HG03457 (cell line): ENCODE measurements at regions not wholly inside any gene's neighbourhood (a gene's known extent, or its start where the extent isn't known, plus 50 kb on each side); places are given as distances from the start of the nearest gene placed in this dataset.

Source experiments
- ATAC-seq: cut with Tn5 transposase; IDR thresholded peaks from one replicate; pipeline ENCODE4 v1.9.1; 2021; ENCODE audit warnings: moderate number of reproducible peaks; ENCODE audit not compliant: unreplicated experiment

- ATAC-seq = no peak
Observed at GRCh38 chr18:39806525-39806924, 2148.5 kb upstream of the PIK3C3 start.

- ATAC-seq = no peak
Observed at GRCh38 chr18:39805218-39805617, 2149.8 kb upstream of the PIK3C3 start.

DNA sequence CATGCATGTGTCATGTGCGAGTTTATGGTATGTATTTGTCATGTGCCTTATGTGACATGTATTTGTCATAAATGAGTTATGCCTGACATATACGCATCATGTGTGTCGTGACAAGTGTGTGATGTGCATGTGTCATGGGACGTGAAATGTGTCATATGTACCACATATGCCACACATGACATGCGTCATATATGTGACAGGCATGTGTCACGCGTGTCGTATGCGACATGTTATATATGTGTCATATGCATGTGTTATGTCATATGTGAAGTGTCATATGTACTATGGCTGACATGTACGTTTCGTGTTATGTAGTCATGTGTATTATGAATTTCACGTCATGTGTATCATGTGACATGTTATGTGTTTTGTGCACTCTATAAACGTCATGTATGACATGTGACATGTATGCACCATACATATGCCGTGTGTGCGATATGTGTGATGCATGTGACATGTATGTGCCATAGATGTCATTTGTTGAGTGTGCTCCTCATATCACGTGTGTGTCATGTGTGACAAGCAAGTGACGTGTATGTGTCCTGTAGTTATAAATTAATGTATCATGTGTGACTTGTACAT, 2152.3 kb upstream of the PIK3C3 start:
- ATAC-seq = no peak

- no peak for ATAC-seq
Observed at GRCh38 chr18:39801848-39802247, 2153.2 kb upstream of the PIK3C3 start.

DNA sequence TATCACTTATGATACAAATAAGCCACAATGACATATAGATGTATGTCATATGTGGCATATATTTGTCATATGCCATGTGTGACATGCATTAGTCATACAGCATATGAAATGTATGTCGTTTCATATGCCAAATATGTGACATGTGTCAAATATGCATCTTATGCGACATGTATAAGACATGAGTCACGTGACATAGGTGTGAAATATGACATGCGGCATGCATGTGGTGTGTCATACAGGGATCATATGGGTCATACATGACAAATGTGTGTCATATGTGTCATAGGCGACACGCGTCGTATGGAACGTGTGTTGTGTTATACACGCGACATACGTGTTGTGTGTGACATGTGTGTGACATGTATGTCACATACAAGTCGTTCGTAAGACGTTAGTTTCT, 2154.0 kb upstream of the PIK3C3 start:
- ATAC-seq = no peak

DNA sequence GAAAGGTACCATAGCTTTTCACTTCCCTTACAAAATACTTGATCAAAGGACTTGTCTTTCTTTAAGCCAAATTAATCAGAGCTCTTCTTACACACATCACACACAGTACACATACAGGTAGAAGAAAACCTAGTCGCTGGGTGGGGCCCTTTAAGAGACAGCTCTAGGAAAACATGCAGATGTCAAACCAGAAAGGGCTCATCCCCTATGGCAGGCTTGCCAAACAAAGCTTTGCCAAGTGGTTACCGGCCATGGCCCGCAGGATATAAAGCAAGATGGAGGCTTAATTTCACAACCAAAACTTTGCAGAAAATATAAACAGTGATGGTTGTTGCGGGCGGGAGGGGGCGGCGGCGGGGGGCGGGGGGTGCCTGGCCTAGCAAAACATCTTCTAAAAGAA, 2156.0 kb upstream of the PIK3C3 start:
- ATAC-seq = no peak

- ATAC-seq = no peak
Observed at GRCh38 chr18:39796393-39796792, 2158.6 kb upstream of the PIK3C3 start.

- no peak for ATAC-seq
Observed at GRCh38 chr18:39795350-39795749, 2159.7 kb upstream of the PIK3C3 start.

DNA sequence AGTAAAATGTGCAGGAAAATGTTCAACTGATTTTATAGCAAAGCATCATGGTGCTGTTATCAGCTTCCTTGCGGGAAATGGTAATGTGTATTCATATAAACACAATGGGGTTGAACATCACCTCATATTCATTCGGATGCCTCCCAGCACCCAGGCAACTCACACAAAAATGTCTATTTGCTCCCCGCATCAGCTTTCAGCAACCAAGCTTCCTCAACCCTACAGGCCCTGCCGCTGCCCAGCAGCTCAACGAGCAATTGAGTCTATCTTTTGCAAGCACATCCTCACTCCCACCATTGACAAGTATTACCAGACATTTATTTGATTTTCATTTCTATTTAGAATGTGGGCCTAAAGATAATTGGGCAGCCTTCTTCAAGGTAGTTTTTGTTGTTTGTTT, 2161.4 kb upstream of the PIK3C3 start:
- ATAC-seq = no peak

- ATAC-seq = no peak
Observed at GRCh38 chr18:39788383-39788782, 2166.7 kb upstream of the PIK3C3 start.

DNA sequence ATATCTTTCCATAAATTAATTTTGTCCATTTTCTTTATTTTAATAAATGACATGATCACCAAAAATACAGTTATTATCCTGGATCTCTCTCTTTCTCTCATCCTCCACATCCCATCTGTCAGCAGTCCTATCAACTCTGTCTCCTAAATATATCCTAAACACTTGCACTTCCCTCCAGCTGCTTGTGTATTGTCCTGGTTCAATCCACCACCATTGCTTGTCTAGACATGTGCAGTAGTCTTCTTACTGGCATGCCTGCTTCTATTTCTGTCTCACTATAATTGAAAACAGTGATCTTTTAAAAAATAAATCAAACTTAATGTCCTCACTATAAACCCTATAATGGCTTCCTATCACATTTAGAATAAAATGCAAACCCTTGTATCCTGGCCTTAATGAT, 2168.6 kb upstream of the PIK3C3 start:
- ATAC-seq = no peak

DNA sequence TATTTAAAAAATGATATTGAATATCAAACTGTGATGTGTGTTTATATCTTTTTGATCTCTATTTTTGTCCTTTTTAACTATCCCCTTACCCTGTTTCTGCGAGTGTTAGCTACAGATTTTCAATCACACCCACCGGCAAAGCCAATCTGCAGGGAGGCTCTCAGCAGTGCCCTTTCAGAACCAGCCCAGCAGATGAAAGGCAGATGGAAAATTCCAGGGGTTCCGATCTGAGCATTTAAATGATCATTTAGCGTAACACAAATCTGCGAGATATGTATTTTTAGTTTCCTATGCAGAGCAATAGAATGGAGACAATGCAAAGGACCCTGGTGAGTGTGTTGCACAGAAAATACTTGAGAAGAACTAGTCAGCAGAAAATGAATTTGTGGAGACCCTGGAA, 2170.5 kb upstream of the PIK3C3 start:
- ATAC-seq = no peak

- ATAC-seq = no peak
Observed at GRCh38 chr18:39781565-39781964, 2173.5 kb upstream of the PIK3C3 start.

GRCh38 chr18:39780774-39781173, 2174.3 kb upstream of the PIK3C3 start:
- no peak for ATAC-seq

GRCh38 chr18:39779926-39780325, 2175.1 kb upstream of the PIK3C3 start:
- ATAC-seq = no peak

DNA sequence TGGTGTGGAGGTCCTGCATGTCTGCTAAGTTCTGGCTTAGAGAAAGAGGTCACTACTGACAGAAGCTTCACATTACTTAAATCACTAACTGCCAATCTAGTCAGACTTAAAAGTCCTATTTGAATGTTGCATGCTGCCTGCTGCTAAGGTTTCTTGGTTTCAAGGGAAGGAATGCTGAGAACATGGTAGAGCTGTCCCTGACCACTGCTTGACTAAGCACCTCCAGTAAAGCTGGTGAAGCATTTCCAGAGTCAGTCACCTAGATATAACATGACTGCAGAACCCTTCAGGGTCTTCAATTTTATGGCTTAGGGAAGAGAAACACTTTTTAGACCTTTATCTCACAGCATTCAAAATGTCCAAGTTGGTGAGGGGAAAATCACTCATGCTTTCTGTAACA, 2178.3 kb upstream of the PIK3C3 start:
- no peak for ATAC-seq

- ATAC-seq = no peak
Observed at GRCh38 chr18:39774957-39775598, 2180.0 kb upstream of the PIK3C3 start.

- ATAC-seq = no peak
Observed at GRCh38 chr18:39773646-39774045, 2181.4 kb upstream of the PIK3C3 start.

GRCh38 chr18:39772155-39772919, 2182.7 kb upstream of the PIK3C3 start:
- ATAC-seq = no peak

DNA sequence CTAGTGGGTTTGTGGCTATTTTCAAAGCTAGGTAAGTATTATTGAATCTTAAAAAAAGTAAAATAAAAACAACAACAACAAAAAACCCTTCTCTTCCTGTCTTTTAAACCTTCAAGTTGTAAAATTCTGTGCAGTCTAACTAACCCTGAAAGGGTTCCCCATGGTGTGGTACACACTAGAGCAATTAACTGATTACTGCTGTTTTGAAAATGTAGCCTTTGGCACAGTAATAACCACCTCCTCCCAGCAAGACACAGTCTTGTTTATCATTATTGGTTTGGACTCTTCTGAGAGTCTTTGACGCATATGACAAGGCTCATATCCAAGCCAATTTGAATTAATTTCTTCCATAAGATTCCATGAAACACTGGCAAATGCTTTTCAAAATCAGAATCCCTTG, 2184.6 kb upstream of the PIK3C3 start:
- ATAC-seq = no peak

GRCh38 chr18:39764873-39765272, 2190.2 kb upstream of the PIK3C3 start:
- ATAC-seq = no peak

DNA sequence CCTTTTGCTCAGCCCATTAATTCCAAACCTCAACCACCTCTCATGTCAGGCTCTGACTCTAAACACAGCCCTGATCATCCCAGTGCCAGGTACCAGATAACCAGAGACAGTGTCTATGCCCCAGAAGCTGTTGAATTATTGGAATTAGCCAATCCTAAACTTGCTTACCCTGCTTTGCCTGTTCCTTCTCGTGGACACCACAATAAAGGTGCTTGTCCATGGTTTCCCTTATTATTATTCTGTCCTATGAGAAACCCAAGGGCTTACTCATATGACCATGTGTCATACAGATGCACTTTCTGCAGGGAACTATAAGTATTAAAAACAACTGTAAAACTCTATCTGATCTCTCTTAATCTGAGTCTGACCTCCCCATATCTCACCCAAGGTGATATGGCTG, 2193.8 kb upstream of the PIK3C3 start:
- ATAC-seq = no peak
